ENCODE measurements at regions not wholly inside any gene's neighbourhood (a gene's known extent, or its start where the extent isn't known, plus 50 kb on each side); places are given as distances from the start of the nearest gene placed in this dataset.
A peak's percentile ranks its signal among the peaks of the same experiment; 100 is the strongest.

DNA sequence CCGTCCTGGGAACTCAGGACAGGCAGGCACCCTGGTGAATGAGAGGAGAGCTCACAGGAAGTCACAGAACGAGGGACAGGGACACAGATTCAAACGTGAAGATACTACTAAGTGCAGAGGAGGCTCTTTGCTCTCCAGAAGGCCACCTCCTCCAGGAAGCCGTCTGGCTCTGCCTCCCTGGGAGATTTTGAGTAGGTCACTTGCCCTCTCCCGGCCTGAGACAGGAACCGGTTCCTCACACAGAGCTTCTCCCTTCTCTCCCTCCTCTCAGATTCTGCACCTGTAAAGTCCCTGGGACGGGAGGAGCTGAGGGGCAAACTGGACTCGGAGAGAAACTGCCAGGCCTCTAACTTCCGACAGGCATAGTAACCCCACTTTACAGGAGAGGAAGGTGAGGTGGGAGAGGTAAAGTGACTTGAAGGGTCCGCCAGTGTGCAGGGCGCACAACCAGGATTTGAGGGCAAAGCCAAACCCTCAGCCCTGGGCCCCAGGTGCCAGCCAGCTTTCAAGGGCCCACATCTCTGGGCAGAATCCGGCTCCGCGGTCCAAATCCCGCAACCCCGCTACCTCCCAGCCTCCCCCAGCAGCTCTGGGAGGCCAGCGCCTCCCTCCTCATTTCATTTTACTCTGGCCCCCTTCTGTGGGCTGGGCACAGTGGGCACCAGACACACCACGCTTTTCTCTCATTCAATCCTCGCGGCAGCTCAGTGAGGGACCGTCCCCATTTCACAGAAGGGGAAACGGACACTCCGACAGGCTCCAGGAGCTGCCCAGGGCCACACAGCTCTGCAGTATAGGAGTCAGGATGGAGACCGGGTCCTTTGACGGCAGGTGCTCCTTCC, 150.2 kb downstream of the SMAD6 start:
- 93% methylated on average over 25 of the region's 25 CpGs for WGBS, 2 donors
- H3K4me3 ChIP-seq, result no peak overlapping the region
- ATAC-seq (ENCODE audit: insufficient read depth, low FRiP score) (no peak), DNase-seq (no peak)
- H3K36me3 ChIP-seq (ENCODE audit: control insufficient read depth in 4 of 4, insufficient read depth in 4 of 4, low read length in 4 of 4), result no peaks in the 10 kb centered on the region
- peak overlapping the region in 1 of 2 donors; percentile 26 for H3K9ac ChIP-seq (ENCODE audit: insufficient read depth in 1 of 2, low read length in 2 of 2)
- H3K9me3 ChIP-seq (ENCODE audit: control insufficient read depth in 4 of 4, insufficient read depth in 3 of 4, low read length in 3 of 4), result no peaks in the 10 kb centered on the region
- peaks cover 3 to 39% (median 13%) of the 10 kb centered on the region in 5 donors for H3K4me1 ChIP-seq (ENCODE audit: control insufficient read depth in 5 of 5, insufficient read depth in 5 of 5, low read length in 5 of 5)
- H3K27me3 ChIP-seq (ENCODE audit: control insufficient read depth in 3 of 3, insufficient read depth in 3 of 3, low read length in 2 of 3), result no peaks in the 10 kb centered on the region
- peak overlapping the region in 1 of 2 donors; percentile 47 for H3K27ac ChIP-seq (ENCODE audit: low read depth in 1 of 2, low read length in 1 of 2)
- TF ChIP-seq, protein P1, sequence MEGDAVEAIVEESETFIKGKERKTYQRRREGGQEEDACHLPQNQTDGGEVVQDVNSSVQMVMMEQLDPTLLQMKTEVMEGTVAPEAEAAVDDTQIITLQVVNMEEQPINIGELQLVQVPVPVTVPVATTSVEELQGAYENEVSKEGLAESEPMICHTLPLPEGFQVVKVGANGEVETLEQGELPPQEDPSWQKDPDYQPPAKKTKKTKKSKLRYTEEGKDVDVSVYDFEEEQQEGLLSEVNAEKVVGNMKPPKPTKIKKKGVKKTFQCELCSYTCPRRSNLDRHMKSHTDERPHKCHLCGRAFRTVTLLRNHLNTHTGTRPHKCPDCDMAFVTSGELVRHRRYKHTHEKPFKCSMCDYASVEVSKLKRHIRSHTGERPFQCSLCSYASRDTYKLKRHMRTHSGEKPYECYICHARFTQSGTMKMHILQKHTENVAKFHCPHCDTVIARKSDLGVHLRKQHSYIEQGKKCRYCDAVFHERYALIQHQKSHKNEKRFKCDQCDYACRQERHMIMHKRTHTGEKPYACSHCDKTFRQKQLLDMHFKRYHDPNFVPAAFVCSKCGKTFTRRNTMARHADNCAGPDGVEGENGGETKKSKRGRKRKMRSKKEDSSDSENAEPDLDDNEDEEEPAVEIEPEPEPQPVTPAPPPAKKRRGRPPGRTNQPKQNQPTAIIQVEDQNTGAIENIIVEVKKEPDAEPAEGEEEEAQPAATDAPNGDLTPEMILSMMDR (IDR thresholded peaks at IDR 0.05; ENCODE audit: control extremely low read depth, extremely low read depth), result no peak

DNA sequence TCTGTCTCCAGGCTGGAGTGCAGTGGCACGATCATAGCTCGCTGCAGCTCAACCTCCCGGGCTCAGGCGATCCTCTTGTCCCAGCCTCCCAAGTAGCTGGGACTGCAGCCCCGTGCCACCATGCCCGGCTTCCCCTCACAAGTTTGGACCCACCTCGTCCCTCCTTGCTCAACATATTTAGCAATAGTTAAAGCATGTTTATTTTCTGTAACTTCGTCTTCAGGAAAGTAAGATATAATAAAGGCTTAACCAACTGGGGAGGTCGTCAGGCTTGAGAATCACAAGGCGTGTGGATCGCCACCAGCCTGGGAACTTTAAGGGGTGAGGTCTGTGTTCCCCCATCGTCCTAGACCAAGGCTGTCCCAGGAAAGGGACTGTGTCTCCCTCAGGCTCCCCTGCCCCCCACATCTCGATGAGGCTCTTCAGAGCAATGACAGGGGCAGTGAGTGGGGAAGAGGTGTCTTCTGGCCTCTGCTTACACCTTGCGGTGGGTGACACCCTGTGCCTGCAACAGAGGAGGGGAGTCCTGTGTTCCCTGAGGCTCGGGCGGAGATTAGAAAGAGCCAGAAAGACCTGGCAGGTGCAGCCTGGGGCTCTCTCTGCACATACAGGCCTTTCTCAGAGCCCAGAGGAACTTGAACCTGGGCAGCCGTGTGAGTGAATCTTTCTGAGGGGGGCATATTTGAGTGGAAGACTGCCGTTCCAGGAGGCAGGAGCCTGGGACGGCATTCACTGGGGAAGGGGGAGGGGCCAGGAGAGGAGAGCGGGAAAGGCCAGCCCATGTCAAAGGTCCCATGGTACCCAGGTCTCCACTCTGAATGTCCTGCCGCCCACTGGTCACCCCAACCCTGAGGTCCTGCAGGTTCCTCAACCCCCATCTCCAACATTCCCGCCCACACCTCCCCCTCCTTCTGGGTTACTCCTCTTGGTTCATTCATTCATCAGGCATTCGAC, 152.3 kb downstream of the SMAD6 start:
- no peaks in the 10 kb centered on the region for H3K36me3 ChIP-seq (ENCODE audit: control insufficient read depth in 4 of 4, insufficient read depth in 4 of 4, low read length in 4 of 4)
- ATAC-seq (ENCODE audit: insufficient read depth, low FRiP score) (no peak), DNase-seq (no peak)
- no peak overlapping the region for H3K27ac ChIP-seq (ENCODE audit: low read depth in 1 of 2, low read length in 1 of 2)
- H3K27me3 ChIP-seq (ENCODE audit: control insufficient read depth in 3 of 3, insufficient read depth in 3 of 3, low read length in 2 of 3), result no peaks in the 10 kb centered on the region
- 87% methylated on average over 22 to 23 of the region's 23 CpGs for WGBS, 2 donors
- no peak overlapping the region for H3K4me3 ChIP-seq
- no peak overlapping the region for H3K9ac ChIP-seq (ENCODE audit: insufficient read depth in 1 of 2, low read length in 2 of 2)
- H3K4me1 ChIP-seq (ENCODE audit: control insufficient read depth in 5 of 5, insufficient read depth in 5 of 5, low read length in 5 of 5), result peaks cover 3 to 29% (median 13%) of the 10 kb centered on the region in 5 donors
- H3K9me3 ChIP-seq (ENCODE audit: control insufficient read depth in 4 of 4, insufficient read depth in 3 of 4, low read length in 3 of 4), result no peaks in the 10 kb centered on the region
- TF ChIP-seq, protein P1 (IDR thresholded peaks at IDR 0.05; ENCODE audit: control extremely low read depth, extremely low read depth), result no peak

DNA sequence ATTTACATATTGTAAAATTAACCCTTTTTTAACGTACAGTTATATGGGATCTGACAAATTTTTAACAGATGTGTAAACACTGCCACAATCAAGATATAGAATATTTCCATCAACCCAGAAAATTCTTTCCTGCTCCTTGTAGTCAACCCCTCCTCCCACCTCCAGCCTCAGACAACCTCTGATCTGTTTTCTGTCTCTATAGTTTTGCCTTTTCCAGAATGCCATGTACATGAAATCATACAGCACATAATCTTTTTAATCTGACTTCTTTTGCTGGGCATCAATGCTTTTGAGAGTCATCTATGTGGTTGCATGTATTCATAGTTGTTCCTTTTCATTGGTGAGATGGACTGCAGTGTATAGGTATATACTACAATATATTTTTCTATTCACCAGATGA, 153.0 kb downstream of the SMAD6 start:
- Histone ChIP-seq H3K27ac (ENCODE audit: low read depth in 1 of 2, low read length in 1 of 2) (no peak overlapping the region), H3K4me1 (ENCODE audit: control insufficient read depth in 5 of 5, insufficient read depth in 5 of 5, low read length in 5 of 5) (peaks cover 3 to 21% (median 10%) of the 10 kb centered on the region in 5 donors), H3K4me3 (no peak overlapping the region), H3K27me3 (ENCODE audit: control insufficient read depth in 3 of 3, insufficient read depth in 3 of 3, low read length in 2 of 3) (no peaks in the 10 kb centered on the region), H3K9ac (ENCODE audit: insufficient read depth in 1 of 2, low read length in 2 of 2) (no peak overlapping the region), H3K9me3 (ENCODE audit: control insufficient read depth in 4 of 4, insufficient read depth in 3 of 4, low read length in 3 of 4) (no peaks in the 10 kb centered on the region), H3K36me3 (ENCODE audit: control insufficient read depth in 4 of 4, insufficient read depth in 4 of 4, low read length in 4 of 4) (no peaks in the 10 kb centered on the region)
- ATAC-seq (ENCODE audit: insufficient read depth, low FRiP score) (no peak), DNase-seq (no peak)
- 71 to 81% methylated on average over 1 of the region's 1 CpG for WGBS, 2 donors
- TF ChIP-seq, protein P1 (IDR thresholded peaks at IDR 0.05; ENCODE audit: control extremely low read depth, extremely low read depth), result no peak
